NCI-H2171 treated with DMSO at 0.1 percent for 48 hours (cell line): ENCODE measurements at regions not wholly inside any gene's neighbourhood (a gene's known extent, or its start where the extent isn't known, plus 50 kb on each side); places are given as distances from the start of the nearest gene placed in this dataset.
"Not testable (repeated sequence)": the region's sequence is repeated elsewhere in the genome, so short reads cannot be mapped to it uniquely, and the experiment has no call there.

Experiments used
- DNase-seq: peaks from one replicate; lab custom pipeline; 2025; lab: John Stamatoyannopoulos, UW

DNA sequence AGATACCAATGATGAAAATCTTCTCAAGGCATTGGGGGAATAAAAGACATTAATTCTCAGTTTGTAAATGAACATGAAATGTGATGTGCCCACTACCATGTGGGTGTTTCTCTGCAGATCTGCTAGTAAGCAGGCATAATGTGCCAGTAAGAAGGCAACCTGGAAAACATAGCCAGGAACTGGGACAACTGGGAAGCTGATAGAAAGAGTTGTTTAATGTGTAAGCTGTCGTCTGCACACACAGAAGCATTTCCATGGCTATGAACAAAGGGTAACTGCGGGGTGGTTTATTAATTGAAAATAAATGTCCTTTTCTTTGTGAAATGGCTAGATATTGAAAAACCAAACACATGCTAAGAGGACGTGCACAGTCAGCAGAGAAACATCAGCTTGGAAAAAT, 52.0 kb downstream of the ZC3H11B start:
- DNase-seq: no peak

DNA sequence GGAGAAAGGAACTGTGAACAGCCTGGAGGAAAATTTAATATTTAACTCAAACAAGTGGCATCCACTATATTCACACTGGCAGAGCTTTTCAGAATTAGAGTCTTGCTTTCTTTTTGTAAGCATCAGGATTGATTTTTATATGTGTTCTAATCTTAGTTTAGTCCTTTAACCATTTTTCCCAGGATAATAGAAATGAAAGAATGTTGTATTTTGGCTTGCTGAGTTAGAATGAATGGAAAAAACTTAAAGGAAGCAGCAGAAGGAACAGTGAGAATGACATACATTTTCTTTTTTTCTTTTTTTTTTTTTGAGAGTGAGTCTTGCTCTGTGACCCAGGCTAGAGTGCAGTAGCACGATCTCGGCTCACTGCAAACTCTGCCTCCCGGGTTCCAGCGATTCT, 53.0 kb downstream of the ZC3H11B start:
- DNase-seq: no peak

GRCh38 chr1:219555806-219556205, 57.1 kb downstream of the ZC3H11B start:
- no peak for DNase-seq

DNA sequence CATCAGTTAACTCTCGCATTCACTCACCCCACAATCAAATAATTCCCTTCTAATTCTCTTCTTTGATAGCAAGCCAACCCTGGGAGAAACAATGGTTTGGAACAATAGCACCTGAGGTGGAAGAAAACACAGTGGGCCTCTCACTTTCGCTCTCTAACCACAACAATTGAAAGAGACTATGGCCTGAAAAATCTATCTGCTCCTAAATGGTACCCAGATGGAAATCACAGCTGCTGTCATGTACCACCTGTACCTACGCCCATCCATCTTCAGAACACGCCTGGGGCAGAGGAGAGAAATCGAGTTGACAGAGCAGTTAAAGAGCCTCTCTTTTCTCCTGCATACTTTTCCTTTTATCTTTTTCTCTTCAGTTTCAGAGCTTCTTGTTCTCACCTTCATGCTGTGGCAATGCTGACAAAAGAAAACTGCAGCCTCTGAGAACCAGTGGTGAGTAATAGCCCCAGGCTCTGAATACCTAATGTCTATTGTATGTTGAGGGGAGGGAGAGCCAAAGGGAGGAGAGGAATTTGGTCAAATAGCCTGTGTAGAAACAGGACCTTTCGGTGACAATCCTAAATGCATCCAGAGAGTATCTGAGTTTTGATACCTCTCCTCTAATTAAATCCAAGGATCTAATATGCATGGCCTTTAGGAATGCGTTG, 57.7 kb downstream of the ZC3H11B start:
- peak; percentile 8 for DNase-seq

GRCh38 chr1:219553934-219554502, 58.9 kb downstream of the ZC3H11B start:
- no peak for DNase-seq

DNA sequence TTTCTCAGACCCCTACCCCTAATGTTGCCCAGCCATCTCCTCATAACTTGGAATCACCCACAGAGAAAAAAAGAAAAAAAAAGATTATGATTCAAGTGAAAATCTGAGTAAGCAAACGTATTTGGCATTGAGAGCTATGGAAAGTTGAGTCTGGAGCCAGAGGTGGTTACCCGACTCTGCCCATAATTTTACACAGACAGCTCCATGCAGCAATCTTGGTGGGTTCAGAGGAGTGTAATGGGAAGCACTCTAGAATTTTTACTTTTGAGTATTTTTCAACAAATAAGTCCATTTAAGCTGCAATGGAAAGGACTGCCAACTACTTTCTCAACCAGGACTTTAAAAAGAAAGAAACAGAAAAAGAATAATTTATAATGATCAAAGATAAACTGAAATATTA, 62.7 kb downstream of the ZC3H11B start:
- DNase-seq: no peak

DNA sequence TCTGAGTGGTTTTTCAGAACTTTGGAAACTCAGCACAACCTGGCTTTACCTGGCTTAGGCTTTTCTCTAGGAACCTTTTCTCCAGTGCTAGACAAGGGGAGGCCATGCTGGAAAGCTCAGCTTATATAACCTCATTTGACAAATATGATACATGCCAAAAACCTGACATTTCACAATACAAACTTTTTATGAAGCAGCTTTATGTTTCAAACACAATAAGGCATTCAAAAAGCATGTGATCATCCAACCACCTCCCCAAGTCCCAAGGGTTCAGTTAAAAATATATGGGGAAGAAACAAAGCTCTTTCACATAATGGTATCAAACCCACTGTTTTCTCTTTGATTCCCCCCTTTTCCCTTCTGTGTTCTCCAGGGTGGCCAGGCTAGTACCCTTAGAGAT, 63.7 kb downstream of the ZC3H11B start:
- DNase-seq: no peak

- DNase-seq: no peak
Observed at GRCh38 chr1:219548386-219548785, 64.5 kb downstream of the ZC3H11B start.

DNA sequence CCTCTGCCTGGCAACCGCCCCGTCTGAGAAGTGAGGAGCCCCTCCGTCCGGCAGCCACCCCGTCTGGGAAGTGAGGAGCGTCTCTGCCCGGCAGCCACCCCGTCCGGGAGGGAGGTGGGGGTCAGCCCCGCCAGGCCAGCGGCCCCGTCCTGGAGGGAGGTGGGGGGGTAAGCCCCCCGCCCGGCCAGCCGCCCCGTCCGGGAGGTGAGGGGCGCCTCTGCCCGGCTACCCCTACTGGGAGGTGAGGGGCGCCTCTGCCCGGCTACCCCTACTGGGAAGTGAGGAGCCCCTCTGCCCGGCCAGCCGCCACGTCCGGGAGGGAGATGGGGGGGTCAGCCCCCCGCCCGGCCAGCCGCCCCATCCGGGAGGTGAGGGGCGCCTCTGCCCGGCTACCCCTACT, 67.1 kb downstream of the ZC3H11B start:
- not testable (repeated sequence) for DNase-seq

- no peak for DNase-seq
Observed at GRCh38 chr1:219544163-219544846, 68.6 kb downstream of the ZC3H11B start.

DNA sequence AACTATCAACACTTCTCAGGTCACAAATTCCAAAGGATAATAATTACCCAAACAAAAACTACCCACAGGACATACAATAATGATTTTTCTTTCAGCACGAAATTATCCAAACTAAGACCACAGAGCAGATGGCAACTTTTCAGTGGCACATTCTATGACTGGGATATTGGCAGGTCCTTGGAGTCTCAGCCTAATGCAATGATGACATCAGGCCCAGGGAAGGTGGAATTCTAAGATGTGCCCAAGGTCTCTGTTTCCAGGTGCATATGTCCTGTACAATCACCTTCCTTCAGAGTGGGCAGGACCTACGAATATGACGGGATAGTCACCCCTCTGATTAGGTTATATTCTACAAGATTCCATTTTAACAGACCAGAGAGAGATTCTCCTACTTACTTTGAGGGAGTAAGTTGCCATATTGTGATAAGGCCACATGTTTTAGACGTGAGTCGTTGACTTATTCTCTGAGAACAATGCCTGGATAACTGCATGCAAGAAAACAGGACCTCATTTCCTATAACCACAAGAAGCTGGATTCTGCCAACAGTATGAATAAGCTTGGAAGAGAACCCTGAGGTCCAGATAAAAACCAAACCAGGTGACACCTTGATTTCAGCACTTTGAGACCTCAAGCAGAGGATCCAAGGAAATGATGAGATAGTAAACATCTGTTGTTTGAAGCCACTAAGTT, 69.9 kb downstream of the ZC3H11B start:
- DNase-seq: no peak

- DNase-seq: no peak
Observed at GRCh38 chr1:219541946-219542345, 71.0 kb downstream of the ZC3H11B start.

GRCh38 chr1:219539645-219540254, 73.2 kb downstream of the ZC3H11B start:
- no peak for DNase-seq

DNA sequence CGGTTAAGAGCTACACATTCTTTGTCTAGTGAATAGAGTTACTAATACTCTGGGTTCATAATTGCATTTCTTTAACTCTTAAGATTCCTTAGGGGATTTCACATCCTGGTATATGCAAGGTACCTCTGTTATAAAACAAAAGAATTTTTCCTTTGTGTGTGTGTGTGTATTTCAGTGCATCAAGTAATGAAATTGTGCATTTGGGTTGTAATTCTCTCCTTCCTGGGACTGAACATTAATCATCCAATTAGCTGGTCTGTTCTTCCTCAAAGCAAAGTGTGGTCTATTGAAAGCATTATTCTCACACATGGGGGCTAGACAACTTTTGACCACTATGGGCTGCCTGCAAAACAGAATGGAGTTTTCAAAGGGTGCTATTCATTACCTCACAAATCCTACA, 74.0 kb downstream of the ZC3H11B start:
- no peak for DNase-seq

DNA sequence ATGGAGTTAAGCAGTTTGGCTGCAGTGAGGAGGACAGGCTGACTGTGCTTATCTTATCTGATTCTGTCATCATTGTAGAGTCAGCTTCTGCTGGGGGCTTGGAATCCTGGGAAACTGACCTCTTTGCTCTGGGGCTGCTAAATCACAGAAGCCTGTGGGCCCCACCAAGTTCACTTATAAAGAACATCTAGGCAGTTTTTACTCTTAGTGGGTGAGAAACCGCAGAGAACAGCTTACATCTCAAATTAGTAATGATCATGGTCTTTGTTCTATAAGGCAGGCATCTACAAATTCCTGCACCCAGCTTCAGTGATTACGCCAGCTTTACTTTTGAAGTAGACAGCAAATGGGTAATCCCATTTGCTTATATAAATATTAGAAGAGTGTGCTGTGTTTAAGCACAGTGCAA, 75.7 kb downstream of the ZC3H11B start:
- DNase-seq: no peak

DNA sequence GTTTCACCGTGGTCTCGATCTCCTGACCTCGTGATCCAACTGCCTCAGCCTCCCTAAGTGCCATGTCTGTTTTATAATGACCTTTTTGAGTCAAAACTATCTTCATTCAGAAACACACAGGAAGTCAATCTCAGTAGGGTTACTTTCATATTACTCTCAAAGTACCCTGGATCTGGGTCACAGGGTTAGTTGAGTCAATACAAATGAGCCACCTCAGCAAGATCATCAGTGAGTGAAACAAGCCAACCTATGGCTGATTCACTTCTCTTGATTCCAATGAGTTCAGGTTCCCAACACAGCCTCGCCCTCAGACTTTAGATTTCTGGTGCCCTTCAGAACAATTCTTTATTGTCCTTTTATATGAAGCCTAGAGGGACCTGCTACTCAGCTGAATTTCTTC, 76.9 kb downstream of the ZC3H11B start:
- DNase-seq: no peak

DNA sequence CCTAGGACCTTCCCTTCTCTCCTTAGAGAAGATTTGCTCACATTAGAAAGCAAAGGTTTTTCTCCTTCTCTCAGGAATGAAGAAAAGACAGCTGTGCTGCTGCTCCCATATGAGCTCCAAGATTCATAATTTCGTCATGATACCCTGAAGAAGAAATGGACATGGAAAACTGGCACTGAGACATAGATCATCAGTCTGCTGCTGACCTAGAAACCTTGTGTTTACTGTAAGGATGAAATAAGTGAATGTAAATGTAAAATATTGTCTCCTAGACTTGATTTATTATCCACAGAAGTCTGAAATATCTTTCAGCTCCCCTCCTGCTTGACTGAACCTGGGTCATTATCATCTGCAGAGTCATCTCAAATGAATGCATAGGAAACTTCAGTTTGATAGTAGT, 77.9 kb downstream of the ZC3H11B start:
- no peak for DNase-seq

GRCh38 chr1:219533280-219533679, 79.6 kb downstream of the ZC3H11B start:
- no peak for DNase-seq

DNA sequence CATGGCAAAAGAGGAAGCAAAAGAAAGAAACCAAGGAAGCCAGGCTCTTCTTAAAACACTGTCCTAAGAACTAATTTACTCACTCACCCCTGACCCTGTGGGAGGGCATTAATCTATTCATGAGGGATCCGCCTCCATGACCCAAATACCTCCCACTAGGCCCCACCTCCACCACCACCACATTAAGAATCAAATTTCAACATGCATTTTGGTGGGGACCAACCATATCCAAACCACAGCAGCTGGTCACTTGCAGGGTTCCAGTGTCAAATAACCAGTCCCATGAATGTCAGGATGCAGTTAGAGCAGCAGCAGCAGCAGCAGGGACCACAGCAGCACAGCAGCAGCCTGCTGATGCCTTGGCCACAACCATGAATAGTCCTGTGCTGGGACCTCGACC, 83.8 kb downstream of the ZC3H11B start:
- no peak for DNase-seq

DNA sequence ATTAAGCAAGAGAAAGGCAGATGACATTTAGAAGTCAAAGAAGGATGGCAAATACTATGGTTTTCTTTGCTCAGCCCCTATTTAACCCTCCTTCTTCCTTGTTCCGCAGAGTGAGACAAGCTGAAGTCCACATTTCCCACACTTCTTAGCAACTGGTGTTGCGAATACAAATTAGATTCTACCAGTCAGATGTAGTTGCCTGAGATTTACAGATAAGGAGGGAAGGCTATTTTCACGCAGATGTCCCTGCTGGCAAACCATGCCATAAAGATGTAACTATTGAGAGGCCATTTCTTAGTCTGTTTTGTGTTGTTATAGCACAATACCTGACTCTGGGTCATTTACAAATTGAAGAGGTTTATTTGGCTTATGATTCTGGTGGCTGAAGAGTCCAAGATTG, 84.3 kb downstream of the ZC3H11B start:
- DNase-seq: no peak

DNA sequence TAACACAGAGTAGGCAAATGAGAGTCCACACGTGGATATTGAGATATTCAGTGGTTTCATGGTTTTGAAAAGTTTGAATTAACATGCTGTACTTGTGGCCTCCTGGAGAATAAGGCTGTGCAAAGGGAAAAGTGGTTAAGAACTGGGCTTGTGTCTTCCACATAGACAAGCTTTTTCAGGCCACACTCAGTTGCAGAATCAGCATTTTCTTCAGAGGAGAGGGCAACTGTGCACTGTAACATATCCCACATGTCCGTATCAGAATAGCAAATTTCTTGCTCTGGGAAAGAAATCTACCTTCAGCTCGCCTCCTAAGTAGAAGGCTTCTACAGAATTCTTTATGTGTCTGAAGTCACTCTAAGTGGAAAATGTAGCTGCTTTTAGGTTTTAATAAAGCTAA, 84.9 kb downstream of the ZC3H11B start:
- DNase-seq: no peak

DNA sequence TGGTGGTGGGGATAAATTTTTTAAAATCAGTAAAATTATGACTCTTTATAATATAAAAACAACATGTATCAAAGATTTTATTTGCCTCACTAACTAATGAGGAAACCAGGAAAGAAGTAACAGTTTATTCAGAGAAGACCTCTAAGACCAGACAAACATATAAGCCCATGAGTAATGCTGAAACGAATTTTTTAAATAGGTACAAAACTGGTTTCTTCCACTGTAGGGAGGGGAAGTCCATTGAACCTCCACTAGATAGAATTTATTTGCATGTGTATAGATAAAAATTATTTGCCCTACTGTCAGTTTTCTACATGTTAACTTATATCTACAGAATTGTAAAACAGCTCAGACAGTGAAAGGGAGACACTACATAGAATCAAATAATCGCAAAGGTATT, 86.8 kb downstream of the ZC3H11B start:
- no peak for DNase-seq

DNA sequence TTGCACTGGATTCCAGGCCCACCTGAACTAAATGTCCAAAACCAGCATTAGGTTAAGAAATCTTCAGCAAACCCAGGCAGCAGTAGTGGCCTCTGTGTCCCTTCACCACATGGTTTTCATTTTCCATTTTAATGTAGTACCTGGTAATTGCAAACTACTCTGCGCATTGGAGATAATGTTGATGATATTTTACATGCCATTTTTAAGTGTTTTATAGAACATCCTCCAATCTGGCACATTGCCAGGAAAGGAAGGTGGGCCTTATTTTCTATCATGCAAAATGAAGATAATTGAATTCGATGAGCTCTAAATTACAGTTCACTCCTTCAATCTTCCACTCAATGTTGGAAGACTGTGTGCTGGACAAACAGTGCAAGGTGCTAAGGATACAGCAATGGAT, 89.5 kb downstream of the ZC3H11B start:
- DNase-seq: no peak
